HG03039 (cell line): ENCODE measurements at regions not wholly inside any gene's neighbourhood (a gene's known extent, or its start where the extent isn't known, plus 50 kb on each side); places are given as distances from the start of the nearest gene placed in this dataset.

Experiments used
- ATAC-seq: cut with Tn5 transposase; IDR thresholded peaks from one replicate; pipeline ENCODE4 v1.9.1; 2021; ENCODE audit warnings: mild to moderate bottlenecking, moderate library complexity; ENCODE audit not compliant: unreplicated experiment

DNA sequence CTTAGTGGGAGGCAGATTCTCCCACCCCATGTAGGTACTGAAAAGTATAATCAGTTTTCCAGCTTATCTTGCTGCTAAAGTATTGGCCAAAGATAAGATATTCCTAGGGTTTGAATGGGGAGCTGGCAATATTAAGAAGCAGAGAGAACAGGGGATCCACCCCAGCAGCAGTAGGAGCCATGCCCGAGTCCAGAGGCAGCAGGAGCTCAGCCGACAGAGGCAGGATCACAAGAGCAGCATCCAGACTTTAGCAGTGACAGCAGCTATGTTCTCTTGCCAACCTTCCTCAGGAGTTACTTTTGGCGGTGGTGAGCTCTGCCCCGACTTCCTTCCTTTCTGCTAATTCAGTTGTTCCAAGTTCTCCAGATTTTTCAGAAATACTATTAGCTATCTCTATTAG is 224.5 kb downstream of the GADD45G start:
- no peak for ATAC-seq

DNA sequence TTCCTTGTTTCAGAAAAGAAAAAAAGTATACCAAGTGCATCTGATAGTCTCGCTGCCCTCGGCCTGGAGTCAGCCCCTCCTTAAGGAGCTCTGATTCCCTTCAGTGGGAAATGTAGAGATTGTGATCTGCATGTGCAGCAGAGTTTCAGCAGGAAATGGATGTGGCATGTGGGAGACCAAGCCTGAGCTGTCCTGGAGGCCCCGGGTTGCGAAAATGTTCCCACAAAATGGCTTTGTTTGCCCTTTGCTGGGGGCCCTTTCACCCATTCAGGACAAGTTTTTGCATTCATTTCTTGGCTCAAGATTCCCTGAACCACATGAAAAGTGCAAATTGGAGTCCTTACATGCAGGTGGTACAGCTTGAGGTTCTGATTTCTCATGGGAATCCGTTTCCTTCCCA is 230.9 kb downstream of the GADD45G start:
- ATAC-seq: no peak

DNA sequence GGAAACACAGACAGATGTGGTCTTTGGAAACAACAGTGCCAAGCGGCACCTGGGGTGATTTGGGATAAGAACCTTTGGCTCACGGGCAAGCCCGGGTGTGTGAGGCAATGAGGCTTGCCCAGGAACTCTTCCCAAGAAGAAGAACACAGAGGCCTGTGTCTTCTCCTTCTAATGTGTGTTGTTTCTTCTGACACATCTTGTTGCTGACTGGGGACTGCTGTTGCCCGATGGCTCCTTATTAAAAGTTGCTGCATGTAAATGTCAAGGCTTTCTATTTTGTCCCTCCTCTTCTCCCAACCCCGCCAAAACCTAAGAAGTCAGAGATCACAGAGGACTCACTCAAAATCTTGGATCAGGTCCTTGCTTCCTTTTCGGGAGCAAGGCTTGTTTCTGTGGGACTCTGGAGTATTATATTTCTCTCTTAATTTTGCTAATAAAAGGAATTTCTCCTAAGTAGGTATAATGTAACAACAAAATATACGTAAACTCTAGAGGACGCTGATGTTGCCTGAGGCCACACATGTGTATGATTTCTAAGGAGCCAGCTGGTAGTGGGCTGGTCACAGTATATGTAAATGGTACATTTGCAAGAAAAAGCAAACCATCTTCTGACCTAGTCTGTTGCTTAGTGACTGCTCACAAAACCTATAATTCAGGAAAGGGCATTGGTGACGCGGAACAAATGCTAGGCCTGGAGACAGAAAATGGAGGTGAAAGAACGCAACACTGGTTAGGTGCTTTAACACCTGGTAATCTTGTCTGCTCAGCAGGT is 232.5 kb downstream of the GADD45G start:
- ATAC-seq: no peak

DNA sequence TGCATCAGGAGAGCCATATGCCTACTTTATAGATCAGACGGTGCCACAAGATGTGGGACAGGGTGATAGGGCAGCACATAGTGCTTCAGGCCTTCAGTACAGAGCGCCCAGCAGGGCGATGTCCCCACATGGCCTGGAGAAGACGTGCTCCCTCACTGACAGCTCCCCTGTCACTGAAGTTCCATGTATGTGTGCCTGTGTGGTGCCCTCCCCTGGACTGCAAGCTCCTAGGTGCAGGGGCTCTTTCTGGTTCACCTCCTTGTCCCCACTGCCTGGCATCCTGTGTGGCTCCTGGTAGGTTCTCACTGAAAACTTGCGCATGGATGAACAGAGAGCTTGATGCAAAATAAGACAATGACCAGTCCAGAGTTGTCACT is 233.1 kb downstream of the GADD45G start:
- ATAC-seq: no peak

DNA sequence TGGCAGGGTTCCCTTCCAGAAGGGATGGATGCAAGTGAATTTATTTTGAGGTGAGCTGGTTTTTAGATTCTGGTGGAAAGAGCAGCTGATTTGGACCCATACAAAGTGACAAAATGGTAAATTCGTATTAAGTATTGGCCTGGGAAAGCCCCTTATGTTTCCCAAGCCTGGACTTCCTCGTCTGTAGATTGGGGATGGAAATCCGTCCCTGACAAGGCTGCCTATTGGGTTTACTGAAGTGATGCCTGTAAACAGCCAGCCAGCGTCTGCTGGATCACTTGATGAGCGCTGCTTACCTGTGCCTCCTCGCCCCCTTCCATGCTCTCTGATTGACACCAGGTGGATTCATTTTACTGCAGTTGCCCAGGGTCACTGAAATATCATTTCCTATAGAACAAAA is 233.8 kb downstream of the GADD45G start:
- ATAC-seq: no peak

DNA sequence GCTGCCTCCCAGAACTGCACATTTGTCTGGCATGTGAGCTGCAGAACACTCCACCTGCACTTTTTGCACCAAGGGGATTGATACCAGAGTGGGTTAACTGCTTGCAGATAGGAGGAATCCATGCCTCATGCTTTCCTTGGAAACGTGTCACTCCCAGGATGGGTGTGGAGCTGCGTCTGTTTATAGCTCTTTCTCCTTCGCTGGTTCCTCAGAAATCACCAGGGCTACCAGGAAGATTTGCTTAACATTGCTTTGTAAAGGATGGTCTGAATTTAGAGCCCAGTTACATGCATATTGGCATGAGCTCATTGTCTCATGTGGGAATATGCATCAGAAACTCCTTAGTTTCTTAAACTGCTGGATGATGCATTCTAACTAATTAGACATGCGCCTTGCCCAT is 234.6 kb downstream of the GADD45G start:
- ATAC-seq: no peak

DNA sequence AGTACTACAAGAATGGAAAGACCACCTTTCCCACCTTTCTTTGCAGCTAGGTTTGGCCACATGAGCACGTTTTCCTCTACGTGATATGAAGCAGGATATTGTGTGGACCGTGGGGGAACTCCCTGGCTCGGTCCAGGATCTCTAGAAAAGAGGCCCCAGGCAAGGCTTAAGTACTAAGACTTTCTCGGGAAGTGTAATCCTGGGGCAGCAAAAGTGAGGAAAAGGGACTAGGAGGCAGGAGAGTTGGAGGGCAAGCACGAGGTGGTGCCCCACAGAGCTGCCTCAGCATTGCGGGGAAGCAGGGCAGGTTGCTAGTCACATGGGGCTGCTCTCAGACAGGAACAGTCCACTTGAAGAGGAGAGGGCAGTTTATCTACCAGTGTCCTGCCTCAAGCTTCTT is 235.1 kb downstream of the GADD45G start:
- no peak for ATAC-seq

DNA sequence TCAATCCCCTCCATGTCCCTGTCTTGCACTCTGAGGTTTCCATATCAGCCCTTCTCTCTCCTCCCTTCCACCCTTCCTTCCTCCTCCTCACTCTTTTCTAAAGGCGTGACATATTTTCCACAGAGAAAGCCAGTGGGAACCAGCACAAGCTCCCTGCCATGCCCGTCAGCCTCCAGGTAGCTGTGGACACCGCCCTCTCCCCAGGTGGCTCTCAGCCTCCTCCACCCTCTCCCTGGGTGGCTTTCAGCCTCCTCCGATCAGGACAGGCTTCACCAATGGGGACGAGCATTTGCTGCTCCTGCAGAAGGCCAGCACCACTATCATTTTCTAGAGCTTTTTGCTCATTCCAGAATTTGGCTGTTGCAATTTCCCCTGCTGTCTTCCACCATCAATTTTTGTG is 236.6 kb downstream of the GADD45G start:
- no peak for ATAC-seq

DNA sequence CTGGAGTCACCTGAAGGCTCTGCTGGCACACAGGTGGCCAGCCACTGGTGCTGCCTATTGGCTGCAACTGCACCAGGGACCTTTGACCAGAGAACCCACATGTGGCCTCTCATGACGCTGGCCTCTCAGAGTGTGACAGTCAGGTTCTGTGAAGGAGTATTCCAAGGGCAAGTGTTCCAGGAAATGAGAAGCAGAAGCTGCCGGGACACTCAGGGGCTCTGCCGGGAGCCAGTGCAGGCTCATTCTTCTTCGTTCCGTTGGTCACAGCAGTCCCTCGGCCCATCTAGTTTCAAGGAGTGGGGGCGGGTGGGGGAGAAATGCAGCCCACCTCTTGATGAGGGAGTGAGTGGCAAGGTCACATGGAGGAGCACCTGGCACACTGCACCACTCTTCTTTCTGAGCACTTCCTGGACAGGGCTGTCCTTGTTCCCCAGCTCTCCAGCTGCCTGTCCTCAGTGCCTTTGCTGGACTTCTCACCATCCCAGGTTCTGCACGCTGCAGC is 237.5 kb downstream of the GADD45G start:
- ATAC-seq: no peak

DNA sequence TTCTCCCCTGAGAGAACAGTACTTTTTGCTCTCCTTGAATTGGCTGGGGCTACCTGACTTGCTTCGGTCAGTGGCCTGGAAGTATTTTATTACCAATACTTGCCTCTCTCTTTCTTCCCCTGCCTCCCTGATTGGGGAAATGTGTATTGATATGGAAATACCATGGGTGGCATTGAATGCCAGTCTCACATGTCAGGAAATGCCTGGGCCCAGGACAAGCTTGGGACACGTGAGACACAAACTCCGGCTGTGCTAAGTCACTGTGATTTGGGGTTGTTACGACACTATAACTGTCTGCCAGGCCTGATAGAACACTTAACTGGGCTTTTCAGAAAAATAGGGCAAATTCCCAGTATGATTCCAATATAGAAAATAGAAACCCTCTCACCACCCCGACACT is 238.3 kb downstream of the GADD45G start:
- ATAC-seq: no peak

DNA sequence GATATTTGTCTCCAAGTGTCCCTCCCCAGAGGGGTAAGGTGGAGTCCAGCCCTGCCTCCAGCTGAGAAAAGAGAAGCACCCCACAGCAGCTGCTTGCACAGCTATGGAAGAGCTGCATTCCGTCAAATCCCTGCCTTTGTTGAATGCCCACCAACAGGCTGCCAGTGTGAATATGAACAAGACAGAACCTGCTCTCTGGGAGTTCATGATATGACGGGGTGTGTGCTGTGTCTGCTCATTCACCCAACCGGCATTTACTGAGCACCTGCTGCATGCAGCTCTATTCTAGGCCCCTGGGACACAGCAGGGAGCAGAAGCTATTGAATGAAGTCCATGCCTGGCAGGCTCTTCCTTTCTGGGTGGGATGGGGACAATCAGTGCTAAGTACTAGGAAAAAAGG is 238.8 kb downstream of the GADD45G start:
- ATAC-seq: no peak

DNA sequence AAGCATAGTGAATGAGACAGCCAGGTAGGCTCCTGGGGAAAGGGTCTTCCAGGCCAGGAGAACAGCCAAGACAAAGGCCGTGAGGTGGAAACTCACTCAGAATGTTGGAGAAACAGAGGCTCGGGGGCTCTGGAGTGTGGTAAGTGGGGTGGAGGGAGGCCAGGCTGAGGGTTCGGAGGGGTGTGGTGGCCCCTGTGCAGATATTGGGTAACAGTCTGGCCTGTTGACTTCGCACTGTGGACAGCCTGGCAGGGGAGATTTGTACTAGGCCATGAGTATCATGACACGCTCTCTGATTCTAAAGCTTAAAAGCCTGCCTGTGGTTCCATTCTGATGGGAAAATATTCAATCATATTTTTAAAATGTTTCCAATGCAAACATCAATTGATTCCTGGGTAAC is 239.3 kb downstream of the GADD45G start:
- ATAC-seq: no peak

DNA sequence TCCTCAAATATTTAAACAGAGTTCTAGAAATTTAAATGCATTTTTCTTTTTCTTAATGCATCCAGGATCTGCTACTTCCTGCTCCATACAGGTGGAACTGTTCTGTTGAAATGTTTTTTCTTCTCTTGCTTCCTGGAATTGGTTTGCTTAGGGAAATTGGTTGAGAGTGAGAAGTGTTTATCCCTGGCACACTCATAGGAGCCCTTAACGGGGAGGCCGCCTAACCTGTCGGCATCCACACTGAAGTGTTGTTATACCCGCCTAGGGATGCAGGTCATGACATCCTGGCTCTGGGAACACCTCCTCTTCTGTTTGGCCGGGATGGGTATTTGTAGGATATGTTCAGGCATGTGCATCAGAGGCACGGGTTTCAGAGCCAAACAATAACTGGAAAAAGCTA is 239.7 kb downstream of the GADD45G start:
- ATAC-seq: no peak

DNA sequence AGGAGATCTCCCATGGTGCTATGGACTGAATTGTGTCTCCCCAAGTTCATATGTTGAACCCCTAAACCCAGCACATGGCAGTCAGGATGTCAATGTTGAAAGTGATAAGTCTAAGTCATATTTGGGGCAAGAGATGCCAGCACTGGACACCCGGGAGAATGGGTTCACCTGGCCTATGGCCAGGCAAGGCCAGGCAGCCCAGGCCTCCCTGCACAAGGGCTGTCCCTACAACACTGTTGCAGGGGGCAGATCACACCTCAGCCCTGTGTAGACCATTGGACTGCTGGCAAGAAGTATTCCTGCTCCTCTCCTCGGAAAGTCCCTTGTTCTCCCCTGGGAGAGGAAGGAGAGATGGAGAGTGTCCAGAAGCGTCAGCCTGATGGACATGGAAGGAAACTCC is 240.5 kb downstream of the GADD45G start:
- ATAC-seq: no peak

DNA sequence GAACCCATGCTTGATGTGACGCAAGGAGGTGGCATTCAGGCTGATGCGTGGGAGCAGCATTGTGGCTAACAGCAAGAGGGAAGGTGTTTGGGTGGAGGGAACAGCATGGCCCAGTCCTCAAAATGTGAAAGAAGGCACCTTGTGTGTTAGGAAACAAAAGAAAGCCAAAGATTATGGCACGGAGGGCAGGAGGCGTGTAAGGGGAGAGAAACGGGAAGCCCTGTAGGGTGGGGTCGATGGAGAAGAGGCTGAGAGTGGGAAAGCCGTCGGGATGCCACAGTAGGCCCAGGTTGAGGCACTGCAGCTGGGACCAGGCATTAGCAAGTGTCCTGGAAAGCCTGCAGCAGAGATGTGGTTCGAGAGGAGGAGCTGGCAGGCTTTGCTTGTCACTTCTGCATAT is 241.1 kb downstream of the GADD45G start:
- no peak for ATAC-seq

DNA sequence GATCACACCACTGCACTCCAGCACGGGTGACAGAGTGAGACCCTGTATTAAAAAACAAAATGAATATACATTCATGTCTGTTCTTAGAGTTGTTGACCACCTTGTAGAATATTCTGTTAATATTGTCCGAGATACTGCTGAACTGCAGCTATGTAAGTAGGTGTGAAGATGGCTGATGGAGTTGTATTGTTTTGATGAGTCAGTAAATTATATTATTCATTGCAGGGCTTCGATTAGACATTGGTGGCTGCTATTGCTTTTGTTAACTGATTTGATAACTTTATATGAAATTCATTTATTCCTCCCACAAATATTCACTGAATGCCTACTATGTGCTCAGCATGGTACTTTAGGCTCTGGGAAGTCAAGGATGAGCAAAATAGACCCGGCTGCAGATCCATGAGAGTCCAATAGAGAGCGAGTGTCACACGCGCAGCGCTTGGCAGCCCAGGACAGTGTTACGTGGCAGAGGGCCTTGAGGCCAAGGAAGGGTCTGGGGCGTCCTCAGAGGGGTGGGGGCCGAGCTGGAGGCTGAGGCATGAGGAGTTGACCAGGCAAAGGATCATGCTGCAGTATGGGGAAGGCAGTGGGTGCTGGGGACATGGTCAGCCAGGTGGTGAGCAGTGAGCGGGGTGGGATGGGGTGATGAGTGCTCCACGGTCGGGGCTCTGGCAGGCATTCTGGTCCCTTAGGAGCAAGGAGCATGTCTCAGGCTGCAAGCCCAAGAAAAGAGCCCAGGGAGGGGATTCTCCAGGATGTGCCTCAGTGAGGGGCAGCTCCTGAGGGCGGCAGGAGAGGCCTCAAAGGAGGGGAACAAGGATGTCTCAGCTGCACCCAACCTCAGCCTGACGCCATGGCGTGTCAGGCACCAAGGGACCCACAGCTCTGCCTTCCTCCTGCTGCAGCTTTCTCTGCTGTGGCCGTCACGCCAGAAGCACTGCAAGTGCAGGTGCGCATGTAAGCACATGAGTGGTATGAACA is 243.5 kb downstream of the GADD45G start:
- no peak for ATAC-seq

DNA sequence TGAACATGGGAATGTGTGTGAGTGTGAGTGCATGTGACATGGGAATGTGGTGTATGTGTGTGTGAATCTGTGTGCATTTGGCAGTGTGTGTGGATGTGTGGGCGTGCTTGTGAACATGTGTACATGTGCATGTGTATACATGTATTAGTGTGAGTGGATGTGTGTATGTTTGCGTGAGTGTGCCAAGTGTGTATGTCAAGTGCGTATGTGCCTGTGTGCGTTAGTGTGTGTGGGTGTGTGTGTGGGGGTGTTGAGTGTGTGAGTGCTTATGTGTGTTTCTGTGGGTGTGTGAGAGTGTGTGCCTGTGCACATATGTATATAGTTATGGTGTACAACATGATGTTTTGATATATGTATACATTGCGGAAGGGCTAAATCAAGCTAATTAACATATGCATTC is 244.3 kb downstream of the GADD45G start:
- no peak for ATAC-seq

DNA sequence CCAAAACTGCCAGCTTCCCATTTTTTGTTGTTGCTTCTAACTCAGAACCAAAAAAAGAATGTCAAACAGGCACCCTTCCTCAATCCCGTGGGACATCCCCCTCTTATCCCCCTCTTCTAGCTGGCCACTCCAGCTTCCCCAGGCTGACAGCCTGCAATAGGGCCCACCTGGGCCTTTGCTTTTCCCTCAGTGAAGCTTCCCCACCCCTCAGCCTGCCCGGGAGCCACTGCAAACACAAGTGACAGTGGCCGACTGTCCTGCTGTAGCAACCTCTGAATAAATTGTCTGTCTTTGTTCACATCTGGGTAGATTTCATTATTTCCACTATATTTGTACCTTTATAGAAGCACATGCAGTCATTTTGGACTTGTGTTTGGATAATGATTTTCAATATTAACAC is 245.3 kb downstream of the GADD45G start:
- ATAC-seq: no peak

DNA sequence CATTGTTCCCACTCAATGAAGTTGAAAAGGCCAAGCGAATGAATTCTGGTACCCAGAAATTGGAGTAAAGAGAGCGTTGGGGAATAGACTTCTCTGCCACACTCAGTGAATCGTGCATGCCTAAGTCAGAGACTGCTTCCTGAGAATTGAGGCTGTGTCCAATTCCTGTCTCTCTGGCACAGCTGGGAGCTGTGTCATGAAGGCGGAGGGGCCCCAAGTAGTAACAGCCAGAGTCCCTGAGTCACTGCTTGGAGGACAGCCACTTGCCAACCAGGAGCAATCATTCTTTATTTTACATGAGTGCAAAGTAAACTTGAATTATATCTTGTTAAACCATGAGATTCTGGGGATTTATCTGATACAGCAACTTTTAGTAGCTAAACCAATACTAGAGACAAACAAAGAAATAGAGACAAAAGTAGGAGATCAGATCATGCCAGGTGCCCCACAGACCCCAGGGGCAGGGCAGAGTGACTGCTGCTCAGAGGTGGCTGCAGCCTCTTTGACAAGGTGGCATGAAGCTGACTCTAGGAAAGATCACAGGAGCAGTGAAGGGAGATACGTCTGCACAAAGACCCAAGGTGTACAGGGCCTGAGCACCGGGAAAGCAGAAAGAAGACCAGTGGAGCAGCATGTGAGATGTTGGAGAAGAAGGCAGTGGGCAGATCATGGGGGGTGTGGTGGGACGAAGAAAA is 246.0 kb downstream of the GADD45G start:
- no peak for ATAC-seq

DNA sequence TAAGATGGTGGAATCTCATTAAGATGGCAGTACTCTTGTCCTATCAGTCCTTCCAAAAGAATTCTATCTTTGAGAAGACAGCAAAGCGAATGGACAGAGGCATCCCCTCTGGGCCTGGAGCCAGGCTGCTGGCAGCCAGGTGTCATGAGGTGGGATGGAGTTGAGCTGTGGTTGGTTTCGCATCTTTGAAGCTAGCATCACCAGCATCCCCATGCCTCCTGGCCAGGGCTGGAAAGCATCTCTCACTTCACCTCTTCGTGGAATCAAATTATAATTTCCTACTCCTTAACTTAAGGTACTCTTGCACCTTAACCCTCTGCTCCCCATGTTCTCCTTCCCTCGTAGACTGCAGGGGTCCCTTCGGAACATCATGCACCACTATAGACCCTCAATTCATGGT is 248.3 kb downstream of the GADD45G start:
- ATAC-seq: no peak

DNA sequence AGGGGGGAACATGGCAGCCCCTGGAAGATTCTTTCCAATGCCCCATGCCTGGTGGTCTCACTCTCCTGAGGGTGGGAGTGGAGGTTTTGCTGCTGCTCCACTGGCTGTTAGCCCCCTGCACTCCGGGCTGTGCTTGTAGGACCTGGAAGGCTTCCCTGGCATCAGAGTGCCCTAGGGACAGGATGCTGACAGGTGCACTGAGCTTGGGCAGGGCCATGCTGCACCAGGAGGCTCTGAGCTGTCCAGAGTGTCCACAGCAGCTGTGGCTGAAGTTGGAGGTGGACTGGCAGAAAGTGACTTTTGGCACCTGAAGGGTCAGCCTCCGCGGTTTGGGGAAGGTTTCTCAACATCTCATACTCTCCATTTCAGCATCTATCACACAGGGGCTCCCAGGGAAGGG is 249.1 kb downstream of the GADD45G start:
- no peak for ATAC-seq
